Activated CD4-positive, CD25-positive, alpha-beta regulatory T cell treated with anti-CD3 and anti-CD28 coated beads, Interleukin-2, amount 50 U/mL, for 24 hours (primary cell): ENCODE measurements at regions not wholly inside any gene's neighbourhood (a gene's known extent, or its start where the extent isn't known, plus 50 kb on each side); places are given as distances from the start of the nearest gene placed in this dataset.
"Not testable (repeated sequence)": the region's sequence is repeated elsewhere in the genome, so short reads cannot be mapped to it uniquely, and the experiment has no call there.

Experiments
- ATAC-seq, 2 donors: fragments of 150-1000 bp; cut with Tn5 transposase; one replicate each; pipeline ENCODE4 v1.10.0; 2021; ENCODE audit warnings: mild to moderate bottlenecking in 1 of 2, moderate library complexity in 1 of 2

- ATAC-seq = no peak
Measured at GRCh38 chr3:177401375-177401774, 204.1 kb upstream of the TBL1XR1 start.

- no peak for ATAC-seq
Measured at GRCh38 chr3:177402533-177402932, 205.3 kb upstream of the TBL1XR1 start.

- ATAC-seq = peak in 1 of 2 donors; percentile 45
Measured at GRCh38 chr3:177405191-177405672, 207.9 kb upstream of the TBL1XR1 start.

DNA sequence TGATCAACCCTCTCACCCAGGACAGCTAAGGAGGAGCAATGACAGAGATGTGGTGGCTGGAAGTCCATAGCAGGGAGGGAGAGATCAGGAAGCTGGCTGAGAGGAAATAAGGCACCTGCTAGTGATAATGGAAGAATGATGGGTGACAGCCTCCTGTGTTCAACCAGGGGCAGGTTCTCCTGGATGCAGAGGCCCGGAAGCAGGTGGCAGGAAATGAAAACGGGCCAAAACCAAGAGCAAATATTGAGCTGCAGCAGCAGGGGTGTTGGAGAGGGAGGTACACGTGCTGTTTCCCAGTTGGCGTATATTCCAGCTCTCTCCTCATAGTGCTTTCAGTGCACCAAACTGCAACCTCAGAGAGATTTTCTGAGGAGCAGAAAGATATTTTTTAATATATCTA lies 213.4 kb upstream of the TBL1XR1 start:
- ATAC-seq = no peak

DNA sequence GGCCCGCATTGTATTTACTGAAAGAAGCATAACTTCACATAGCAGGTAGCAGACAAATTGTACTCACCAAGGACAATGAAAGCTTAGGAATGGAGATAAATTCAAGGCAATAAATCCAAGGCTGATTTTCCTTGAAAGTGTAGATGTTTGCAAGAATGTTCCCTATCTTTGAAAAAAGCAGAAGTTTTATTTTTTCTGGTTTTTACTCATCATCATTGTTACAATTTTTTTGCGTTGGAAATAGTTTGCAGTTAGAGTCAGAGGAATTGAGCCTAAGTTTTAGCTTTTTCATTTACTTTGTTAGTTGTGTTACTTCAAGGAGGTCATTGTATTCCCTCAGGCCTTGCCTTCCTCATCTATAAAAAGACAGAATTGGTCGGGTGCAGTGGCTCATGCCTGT lies 213.9 kb upstream of the TBL1XR1 start:
- ATAC-seq = no peak

DNA sequence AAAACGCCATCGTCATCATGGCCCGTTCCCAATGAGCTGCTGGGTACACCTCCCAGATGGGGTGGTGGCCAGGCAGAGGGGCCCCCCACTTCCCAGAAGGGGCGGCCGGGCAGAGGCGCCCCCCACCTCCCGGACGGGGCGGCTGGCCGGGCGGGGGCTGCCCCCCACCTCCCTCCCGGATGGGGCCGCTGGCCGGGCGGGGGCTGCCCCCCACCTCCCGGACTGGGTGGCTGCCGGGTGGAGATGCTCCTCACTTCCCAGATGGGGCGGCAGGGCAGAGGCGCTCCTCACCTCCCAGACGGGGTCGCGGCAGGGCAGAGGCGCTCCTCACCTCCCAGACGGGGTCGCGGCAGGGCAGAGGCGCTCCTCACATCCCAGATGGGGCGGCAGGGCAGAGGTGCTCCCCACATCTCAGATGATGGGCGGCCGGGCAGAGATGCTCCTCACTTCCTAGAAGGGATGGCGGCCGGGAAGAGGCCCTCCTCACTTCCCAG lies 215.4 kb upstream of the TBL1XR1 start:
- ATAC-seq = not testable (repeated sequence)

- ATAC-seq = no peak
Measured at GRCh38 chr3:177414093-177414492, 216.8 kb upstream of the TBL1XR1 start.

DNA sequence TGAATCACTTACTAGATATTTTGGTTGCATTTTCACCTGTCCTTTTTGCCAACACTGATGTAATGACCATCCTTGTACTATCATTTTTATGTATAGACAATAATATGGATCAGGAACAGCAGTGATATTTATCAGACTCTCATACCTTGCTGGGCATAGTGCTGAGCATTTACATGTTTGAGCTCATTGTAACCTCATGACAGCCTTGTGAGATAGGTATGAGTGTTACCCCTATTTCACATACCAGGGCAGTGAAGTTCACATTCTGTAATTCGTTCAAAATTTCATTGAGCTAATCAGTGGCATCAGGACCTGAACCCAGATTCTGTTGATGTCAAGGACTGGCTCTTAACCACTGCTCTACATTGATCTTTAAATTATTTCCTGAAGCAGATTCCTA lies 221.5 kb upstream of the TBL1XR1 start:
- peak; percentile 32 to 46 for ATAC-seq

DNA sequence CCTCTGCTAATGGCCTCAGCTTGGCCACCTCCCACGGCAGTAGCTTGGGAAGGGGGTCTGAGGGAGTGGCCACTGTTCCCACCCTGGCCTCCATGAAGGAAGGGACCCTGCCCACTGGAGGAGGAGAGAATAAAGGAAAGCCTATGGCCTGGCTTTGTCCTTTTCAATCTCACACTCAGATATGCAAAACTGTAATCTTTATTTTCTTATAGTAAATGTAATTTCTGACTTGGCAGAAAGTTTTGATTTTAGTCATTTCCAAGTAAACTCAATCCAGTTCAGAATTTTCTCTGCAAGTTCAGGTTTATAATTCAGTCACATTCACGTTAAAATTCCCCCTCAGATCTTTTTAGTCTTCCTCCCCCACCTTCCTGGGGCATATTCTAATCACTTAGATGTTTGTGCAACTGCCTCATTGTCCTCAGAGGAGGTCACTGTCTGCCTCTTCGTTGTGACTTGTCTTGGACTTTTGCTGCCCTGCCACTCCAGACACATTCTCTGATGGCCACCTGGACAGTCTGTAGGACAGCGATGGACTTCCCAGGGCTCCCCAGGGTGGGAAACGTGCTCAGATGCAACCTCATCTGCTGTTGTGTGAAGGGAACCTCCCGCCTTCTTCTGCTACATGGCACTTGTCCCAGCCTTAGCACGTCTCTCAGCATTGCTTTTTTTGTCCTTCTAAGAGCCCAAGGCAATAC lies 222.8 kb upstream of the TBL1XR1 start:
- peak; percentile 84 to 88 for ATAC-seq

DNA sequence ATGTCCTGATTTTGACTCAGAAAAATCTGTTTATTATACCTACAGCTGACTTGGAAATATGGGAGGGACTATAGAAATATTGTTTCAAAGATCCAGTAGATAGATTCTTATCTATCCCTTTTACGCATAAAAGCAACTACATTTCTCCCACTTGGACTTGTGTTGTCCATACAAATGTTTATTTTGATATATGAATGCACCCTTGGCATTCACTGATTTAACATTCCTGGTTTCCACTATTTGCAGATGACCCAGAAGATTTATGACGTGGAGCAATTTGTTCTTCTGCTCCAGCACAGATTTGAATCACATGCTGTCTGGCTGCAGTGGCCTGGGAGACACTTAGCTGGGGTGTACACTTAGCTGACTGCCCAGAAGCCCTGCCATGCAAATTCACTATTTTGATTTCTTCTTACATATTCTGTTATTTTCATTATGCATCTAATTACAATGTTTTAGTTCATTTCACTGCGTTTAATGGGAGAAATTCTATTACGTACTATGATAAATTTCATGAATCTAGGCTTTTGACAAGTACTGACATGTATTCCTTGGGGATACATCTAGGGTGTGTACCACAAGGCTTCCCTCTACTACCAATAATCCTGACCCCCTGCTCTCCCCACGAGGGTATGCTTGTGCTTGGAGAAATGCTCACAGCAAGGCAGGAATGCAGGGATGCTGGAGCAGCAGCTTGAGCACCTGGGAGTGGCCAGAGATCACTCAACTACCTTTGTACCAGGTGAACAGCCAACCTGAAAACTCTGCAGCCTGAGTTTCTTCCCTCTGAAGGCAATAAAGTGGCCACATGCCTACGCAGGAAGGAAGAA lies 223.6 kb upstream of the TBL1XR1 start:
- no peak for ATAC-seq

GRCh38 chr3:177421481-177421785 lies 224.2 kb upstream of the TBL1XR1 start:
- ATAC-seq = no peak

DNA sequence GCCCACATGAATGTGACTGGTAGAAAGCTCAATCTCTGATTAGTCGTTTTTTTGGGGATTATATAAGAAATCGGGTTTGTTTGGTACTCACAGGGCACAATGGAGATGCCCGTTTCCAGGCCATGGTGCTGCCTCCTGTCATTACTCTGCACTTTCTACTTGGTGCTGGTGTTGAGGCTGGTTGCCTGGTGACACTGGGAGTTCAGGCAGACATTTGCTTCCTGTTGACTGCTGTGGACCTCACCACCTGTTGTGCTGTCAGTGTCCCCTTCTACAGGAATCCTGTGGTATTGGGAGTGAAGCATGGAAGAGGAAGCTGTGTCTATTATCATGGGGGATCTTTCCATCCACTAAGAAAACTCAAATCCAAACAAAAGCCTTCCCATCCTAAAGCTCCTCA lies 227.2 kb upstream of the TBL1XR1 start:
- no peak for ATAC-seq

- ATAC-seq = no peak
Measured at GRCh38 chr3:177425042-177425441, 227.8 kb upstream of the TBL1XR1 start.

GRCh38 chr3:177426106-177426877 lies 229.0 kb upstream of the TBL1XR1 start:
- no peak for ATAC-seq

GRCh38 chr3:177426878-177427495 lies 229.7 kb upstream of the TBL1XR1 start:
- peak; percentile 95 to 96 for ATAC-seq

- ATAC-seq = peak; percentile 36
Measured at GRCh38 chr3:177427540-177427939, 230.3 kb upstream of the TBL1XR1 start.

GRCh38 chr3:177429079-177429478 lies 231.8 kb upstream of the TBL1XR1 start:
- ATAC-seq = no peak

DNA sequence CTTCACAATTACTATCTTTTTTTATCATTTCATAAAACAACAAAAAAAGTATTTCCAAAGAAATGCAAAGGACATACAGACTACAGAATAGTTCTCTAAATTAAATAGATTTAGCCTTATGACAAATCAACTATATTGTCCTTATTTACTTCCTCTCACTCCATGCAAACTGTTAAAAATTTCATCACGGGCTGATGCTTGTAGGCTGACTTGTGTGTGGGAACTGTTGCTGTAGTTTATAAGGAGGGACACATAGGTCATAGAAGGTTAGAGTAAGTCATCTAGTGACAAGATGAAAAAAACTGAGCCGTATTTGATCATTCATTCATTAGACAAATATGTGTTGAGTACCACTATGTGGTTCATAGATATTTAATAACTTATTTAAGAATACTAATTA lies 232.5 kb upstream of the TBL1XR1 start:
- ATAC-seq = no peak

GRCh38 chr3:177430653-177431052 lies 233.4 kb upstream of the TBL1XR1 start:
- ATAC-seq = no peak

- no peak for ATAC-seq
Measured at GRCh38 chr3:177431525-177432176, 234.4 kb upstream of the TBL1XR1 start.

DNA sequence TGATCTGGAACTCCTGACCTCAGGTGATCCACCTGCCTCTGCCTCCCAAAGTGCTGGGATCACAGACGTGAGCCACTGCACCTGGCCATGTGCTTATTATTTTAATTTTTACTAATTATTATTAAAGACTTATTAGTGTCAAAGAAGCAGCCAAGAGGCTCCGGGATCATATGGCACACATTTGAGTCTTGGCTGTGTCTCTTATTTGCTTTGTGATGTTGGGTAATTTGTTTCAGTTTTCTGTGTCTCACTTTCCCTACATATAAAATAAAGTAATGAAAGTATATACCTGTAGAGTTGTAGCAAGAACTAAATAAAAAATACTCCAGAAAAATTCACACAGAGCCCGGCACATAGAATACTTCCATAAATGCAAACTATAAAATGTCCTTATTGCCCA lies 238.0 kb upstream of the TBL1XR1 start:
- ATAC-seq = no peak
